GM18873 (cell line): ENCODE measurements at regions not wholly inside any gene's neighbourhood (a gene's known extent, or its start where the extent isn't known, plus 50 kb on each side); places are given as distances from the start of the nearest gene placed in this dataset.
"Not testable (repeated sequence)": the region's sequence is repeated elsewhere in the genome, so short reads cannot be mapped to it uniquely, and the experiment has no call there.

Experiments
- ATAC-seq: cut with Tn5 transposase; IDR thresholded peaks from one replicate; pipeline ENCODE4 v1.9.1; 2021; ENCODE audit warnings: mild to moderate bottlenecking, moderate library complexity, moderate number of reproducible peaks; ENCODE audit not compliant: unreplicated experiment, low FRiP score

- ATAC-seq, result no peak
Observed at GRCh38 chr11:45393334-45393733, 107.2 kb upstream of the SYT13 start.

GRCh38 chr11:45392591-45393091 lies 106.5 kb upstream of the SYT13 start:
- no peak for ATAC-seq

- ATAC-seq, result no peak
Observed at GRCh38 chr11:45392154-45392553, 106.0 kb upstream of the SYT13 start.

- ATAC-seq, result no peak
Observed at GRCh38 chr11:45391168-45391850, 105.2 kb upstream of the SYT13 start.

- no peak for ATAC-seq
Observed at GRCh38 chr11:45390407-45390806, 104.3 kb upstream of the SYT13 start.

- ATAC-seq, result no peak
Observed at GRCh38 chr11:45388472-45388871, 102.3 kb upstream of the SYT13 start.

GRCh38 chr11:45387885-45388284 lies 101.7 kb upstream of the SYT13 start:
- ATAC-seq, result not testable (repeated sequence)

GRCh38 chr11:45386972-45387371 lies 100.8 kb upstream of the SYT13 start:
- no peak for ATAC-seq

- no peak for ATAC-seq
Observed at GRCh38 chr11:45385844-45386243, 99.7 kb upstream of the SYT13 start.

- no peak for ATAC-seq
Observed at GRCh38 chr11:45385423-45385822, 99.3 kb upstream of the SYT13 start.

GRCh38 chr11:45384711-45385241 lies 98.6 kb upstream of the SYT13 start:
- ATAC-seq, result no peak

GRCh38 chr11:45384016-45384415 lies 97.9 kb upstream of the SYT13 start:
- ATAC-seq, result no peak

- ATAC-seq, result no peak
Observed at GRCh38 chr11:45383224-45383623, 97.1 kb upstream of the SYT13 start.

- no peak for ATAC-seq
Observed at GRCh38 chr11:45382133-45382878, 96.2 kb upstream of the SYT13 start.

GRCh38 chr11:45379162-45379863 lies 93.2 kb upstream of the SYT13 start:
- ATAC-seq, result no peak

GRCh38 chr11:45378516-45378915 lies 92.4 kb upstream of the SYT13 start:
- no peak for ATAC-seq

GRCh38 chr11:45374653-45375059 lies 88.5 kb upstream of the SYT13 start:
- ATAC-seq, result no peak

GRCh38 chr11:45374130-45374529 lies 88.0 kb upstream of the SYT13 start:
- no peak for ATAC-seq

- no peak for ATAC-seq
Observed at GRCh38 chr11:45373506-45374035, 87.4 kb upstream of the SYT13 start.

GRCh38 chr11:45372414-45372813 lies 86.3 kb upstream of the SYT13 start:
- not testable (repeated sequence) for ATAC-seq
